ENCODE measurements at regions not wholly inside any gene's neighbourhood (a gene's known extent, or its start where the extent isn't known, plus 50 kb on each side); places are given as distances from the start of the nearest gene placed in this dataset.
"Not testable (repeated sequence)": the region's sequence is repeated elsewhere in the genome, so short reads cannot be mapped to it uniquely, and the experiment has no call there.

DNA sequence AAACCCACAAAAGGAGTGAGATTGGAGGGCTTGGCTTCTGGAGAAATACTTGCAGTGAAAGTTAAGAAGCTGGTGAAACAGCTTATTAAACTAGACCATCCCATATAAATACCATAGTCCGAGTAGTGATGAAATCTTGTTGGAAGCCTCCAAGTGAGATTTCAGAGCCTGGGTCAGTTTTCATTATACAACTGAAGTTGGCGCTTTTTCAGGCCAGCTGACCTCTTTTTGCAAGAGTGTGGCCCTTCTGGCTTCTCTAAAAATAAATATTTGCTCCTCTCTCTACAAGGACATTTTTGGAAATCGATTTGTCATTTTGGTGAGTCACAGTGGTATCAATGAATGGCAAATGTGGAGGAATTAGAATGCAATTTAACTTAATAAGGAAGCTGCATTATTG is 51.2 kb upstream of the THRB start:
- DNase-seq = no peak

DNA sequence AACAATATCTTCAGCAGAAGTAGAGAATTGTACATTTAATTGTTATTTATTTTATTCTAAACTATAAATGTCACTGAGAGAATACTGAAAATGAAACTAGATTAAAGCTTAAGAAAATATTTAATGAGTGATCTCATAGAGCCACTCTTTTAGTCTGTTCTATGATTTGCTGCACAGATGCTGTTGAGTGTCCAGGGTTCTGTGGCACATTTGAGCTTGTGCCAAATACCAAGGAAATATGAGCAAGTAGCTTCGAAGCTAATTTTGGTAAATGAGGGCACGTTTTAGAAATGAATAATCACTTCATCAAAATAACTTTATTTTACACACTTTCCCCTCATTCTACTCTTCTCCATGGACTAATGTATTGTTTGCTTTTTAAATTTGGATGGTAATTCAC is 53.6 kb upstream of the THRB start:
- DNase-seq = no peak

DNA sequence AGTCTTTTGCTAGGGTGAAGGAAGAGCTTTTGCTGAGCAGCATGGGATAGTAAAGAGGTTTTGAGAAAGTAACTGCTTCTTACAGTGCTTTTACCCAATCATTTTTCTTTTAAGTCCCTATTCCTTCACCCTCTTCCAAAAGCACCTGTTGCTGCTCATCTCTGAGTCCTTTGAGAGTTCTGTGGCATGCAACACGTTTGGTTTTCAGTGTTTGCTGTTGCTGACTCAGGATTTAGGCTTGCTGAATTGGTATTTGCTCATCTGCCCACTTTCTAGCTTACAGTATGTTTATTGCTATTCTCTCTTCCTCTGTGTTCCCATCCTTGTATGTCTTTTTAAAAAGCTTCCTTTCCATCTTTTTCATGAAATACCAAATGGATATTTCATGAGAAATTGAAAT is 55.9 kb upstream of the THRB start:
- DNase-seq = no peak

DNA sequence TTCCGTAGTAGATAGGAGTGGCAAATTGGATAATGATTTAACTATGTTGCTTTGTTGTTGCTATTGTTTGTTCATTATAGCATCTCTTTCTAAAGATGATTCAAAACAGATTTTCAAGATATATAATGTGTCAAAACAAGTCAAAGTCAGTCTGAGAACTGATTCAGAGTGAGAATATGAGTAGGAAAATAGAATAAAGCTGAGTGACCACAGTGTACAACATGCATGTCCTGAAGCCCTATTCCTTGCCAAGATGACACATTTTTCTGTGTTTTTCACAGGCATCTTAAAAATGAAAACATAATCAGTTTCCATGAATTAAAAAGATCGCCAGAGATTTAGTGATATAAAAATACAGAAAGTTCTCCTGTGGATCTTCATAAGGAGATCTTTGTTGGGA is 57.0 kb upstream of the THRB start:
- no peak for DNase-seq

DNA sequence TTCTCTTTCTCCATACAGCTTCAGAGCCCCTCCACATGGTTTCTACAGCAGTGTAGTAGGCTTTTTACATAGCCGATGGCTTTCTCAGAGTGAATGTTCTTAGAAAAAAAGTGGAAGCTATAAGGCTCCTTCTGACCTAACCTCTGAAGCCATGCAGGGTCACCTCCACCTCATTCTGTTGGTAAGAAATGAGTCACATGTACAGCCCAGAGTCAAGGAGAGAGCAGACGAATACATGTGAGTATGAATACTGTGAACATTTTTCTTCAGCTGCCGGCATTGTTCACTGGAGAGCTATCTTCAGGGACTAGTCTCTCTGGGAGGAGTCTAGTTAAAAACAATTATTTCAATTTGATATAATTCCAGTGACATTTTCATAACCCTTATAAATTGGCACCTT is 68.2 kb upstream of the THRB start:
- DNase-seq = no peak

DNA sequence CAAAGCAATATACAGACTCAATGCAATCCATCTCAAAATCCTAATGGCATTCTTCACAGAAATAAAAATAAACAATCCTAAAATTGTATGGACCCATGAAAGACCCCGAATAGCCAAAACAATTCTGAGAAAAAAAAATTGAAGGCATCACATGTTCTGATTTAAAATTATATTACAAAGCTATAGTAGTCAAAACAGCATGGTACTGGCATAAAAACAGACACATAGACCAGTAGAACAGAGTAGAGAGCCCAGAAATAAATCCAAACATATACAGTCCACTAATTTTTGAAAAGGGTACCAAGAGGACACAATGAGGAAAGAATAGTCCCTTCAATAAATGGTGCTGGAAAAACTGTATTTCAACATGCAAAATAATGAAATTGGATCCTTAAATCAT is 70.4 kb upstream of the THRB start:
- DNase-seq = no peak

DNA sequence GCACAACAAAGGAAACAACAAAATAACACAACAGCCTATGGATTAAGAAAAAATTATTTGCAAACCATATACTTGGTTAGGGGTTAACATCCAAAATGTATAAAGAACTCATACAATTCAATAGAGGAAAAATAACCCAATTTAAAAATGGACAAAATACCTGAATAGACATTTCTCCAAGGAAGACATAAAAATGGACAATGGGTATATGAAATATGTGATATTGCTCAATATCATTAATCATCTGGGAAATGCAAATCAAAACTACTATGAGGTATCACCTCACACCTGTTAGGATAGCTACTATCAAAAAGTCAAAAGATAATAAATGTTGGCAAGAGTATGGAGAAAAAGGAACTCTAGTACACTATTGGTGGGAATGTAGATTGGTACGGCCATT is 71.0 kb upstream of the THRB start:
- no peak for DNase-seq

DNA sequence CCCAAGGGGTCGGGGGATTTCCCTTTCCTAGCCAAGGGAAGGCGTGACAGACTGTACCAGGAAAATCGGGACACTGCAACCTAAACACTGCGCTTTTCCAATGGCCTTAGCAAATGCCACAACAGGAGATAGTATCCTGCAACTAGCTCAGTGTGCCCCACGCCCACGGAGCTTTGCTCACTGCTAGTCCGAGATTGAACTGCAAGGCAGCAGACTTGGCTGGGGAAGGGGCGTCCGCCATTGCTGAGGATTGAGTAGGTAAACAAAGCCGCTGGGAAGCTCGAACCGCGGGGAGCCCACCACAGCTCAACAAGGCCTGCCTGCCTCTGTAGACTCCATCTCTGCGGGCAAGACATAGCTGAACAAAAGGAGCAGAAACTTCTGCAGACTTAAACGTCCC is 72.3 kb upstream of the THRB start:
- no peak for DNase-seq

DNA sequence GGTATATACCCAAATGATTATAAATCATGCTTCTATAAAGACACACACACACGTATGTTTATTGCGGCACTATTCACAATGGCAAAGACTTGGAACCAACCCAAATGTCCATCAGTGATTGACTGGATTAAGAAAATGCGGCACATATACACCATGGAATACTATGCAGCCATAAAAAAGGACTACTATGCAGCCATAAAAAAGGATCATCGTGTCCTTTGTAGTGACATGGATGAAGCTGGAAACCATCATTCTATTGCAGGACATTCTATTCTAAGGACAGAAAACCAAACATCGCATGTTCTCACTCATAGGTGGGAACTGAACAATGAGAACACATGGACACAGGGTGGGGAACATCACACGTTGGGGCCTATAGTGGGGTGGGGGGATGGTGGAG is 77.8 kb upstream of the THRB start:
- DNase-seq = not testable (repeated sequence)

DNA sequence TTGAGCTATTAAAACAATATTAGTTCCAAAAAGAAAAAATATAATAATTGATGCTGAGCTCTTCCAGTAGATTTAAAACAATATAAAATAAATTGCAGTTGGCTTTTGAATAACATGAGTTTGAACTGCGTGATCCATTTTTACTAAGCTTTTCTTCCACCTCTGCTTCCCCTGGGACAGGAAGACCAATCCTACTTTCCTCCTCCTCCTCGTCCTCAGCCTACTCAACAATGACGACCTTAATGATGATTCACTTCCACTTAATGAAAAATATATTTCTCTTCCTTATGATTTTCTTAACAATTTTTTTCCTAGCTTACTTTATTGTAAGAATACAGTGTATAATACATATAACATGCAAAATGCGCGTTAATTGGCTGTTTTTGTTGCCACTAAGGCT is 78.9 kb upstream of the THRB start:
- DNase-seq = no peak

DNA sequence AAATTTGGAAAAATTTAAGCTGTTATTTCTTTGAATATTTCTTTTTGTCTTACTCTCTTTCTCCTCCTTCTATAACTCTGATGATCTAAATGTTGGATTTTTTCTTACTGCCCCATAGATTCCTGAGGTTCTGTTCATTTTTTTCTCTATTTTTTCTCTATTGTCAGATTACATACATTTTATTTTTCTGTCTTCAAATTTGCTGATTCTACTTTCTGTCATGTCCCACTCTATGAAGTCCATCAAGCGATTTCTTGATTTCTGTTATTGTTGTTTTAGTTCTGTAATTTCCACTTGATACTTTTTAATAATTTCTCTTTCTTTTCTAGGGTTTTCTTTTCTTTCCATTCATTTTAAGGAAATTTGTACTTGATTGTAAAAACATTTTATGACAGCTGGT is 83.7 kb upstream of the THRB start:
- DNase-seq = no peak

DNA sequence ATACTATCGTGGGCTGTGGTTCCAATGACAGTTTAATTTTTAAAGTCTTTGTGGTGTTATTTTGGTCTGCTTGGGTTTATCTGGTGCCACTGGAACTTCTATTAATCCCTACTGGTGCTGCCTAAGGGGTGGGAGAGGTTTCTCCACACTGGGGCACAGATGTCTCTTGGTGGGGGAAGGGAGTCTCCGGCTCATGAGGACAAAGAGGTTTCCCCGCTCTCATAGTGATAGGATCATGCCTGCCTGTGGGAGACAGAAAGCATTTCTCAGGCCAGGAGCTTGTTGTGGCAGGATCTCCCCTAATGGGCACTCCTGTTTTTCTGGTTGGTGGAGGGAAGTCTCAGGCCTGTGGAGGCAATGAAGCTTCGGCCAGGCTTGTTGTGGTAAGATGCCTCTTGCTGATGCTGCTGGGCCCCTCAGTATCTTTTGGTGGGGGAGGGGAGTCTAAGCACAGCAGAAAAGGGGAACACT is 84.3 kb upstream of the THRB start:
- no peak for DNase-seq

DNA sequence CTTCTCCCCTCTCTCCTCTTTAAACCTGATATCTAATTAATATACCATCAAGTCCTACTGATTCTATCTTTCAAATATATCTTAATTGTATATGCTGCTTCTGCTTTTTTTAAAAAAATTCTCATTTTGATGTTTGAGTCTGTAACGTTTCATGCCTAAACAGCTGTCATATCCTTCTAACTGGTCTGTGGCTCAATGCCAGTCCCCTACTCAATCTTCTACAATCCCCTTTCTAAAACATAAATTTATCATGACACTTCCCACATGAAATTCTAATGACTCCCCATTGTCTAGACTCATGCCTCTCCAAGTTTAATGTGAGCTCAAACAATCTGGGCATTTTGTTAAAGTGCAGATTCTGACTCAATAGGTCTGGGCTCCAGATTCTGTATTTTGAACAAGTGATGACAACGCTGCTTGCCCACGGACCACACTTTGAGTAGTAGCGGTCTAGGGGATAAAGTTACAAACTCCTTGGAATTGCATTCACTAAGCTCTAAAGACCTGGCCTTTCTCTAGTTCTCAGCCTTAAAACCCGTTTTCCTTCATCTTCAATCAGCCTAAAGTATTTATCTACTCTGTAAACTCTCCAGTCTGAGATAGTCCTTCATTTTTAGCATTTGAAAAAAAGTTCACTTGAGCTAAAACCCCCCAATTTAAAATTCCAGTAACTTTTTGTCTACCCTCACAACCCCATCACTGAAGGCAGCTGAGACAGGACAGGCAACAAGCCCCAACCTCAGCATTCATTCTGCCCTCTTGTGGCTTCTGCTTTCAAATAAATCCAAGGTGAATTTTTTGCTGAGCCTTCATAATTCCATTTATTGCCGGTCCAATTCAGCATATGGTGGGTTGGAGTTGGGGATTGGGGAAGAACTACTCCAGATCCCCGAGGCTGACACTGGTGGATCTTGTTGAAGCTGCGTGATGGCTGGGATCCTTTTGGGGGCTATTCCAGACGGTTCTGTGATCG is 88.1 kb upstream of the THRB start:
- DNase-seq = no peak

DNA sequence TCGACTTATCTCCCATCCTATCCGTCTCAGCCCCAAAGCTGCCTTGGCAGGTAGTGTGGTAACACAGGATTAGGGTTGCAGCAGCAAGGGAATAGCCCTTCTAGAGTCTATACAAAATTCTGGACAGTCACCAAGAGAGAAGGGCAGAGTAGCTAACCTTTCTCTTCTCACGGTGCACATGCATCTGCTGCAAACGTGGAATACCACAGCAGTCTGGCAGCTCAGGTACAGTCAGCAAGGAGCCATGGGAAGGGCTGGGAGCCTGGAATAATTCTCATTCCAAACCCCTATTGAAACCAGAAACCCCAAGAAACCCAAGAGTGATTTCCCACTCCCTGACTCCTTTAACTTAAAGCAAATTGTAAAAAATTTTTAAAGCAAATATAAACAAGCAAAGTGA is 92.3 kb upstream of the THRB start:
- no peak for DNase-seq

DNA sequence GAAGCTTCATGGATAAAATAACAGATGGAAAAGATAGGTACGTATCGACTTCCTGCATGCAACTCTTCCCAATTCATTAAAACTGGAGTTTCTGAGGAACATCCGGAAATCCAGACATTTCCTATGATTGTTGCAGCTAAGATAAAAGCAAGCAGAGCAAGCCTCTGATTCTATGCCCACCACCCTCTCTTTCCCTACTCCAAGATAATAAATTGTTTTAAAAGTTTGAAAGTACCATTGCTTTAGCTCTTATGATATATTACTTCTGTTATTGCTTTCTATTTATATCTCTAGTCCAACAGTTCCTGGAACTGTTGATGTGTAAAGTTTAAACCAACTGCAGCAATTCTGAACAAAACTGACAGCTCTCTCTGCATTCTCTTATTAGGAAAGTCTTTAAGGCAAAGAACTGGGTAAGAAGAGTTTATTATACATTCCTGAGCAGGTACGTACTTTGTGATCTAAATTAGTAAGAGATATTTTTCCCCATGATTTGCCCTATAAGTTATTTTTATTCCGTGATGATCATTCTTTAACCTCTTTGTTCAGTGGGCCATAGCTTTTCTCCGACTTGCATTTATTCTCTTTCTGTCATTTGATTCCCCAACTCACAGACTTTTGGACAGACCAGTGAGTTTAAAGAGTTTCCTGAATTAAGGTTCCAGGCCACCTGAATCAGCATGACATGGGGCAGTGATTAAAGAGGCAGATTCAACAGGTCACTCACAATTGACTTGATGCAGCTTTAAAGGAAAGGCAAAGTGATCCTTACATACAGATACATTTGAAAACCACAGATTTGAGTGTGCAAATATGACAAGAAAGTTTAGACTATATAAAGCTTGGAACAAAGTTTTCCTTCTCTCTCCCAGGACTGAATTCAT is 94.2 kb upstream of the THRB start:
- DNase-seq = no peak

DNA sequence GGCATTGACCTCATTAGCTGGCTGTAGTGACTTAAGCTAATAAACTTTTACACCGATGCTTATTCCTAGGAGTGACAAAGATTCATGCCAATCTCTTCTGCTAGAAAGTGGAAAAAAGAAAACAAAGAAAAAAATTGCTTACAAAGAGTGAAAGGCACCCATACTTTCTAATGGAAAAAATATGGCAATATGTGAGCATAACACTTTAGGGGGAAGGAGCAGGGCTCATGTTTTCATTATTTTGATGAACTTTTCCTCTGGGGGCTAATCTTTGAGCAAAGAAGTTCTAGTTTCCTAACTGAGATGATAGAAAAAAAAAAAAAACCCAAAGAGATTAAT is 94.8 kb upstream of the THRB start:
- DNase-seq = no peak

DNA sequence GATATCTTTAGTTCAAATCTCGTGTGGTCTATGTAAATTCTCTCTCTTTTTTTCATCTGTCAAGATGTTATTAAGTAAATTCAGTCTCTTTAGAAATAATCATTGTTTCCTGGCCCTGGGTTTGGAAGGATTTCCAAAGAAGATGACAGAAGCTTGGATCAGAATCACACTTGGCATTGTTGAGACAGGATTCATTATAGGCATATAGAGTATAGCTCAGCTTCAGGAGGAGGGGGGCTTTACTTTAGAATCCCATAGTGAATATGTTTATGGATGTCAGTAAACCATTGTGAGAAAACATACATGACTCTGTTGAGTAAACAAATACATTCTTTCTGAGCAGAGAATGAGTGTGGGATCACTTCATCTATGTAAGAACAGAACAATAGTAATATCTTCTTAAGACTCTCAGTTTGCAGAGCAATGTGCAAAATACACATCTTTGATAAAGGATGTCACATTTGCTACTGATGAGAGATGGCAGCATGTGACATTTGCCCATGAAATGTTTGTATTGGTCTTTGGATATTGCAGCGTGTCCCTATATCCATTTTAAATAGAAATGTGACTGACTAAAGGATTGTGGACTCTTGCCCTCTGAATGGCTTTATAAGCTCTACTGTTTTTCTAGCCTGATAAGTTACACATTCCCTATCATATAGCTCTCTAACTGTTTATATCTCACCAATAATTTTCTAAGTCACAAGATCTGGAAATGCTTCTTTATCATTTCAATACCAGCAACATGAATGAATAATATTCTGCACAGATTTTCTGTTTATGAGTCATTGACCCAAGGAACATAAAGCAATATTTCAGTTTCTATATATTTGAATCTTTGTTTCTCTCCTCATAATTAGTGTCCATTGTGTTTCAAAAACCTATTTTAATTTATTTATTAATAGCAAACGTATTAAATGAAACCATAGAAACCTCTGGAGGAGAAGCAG is 95.6 kb upstream of the THRB start:
- DNase-seq = no peak

DNA sequence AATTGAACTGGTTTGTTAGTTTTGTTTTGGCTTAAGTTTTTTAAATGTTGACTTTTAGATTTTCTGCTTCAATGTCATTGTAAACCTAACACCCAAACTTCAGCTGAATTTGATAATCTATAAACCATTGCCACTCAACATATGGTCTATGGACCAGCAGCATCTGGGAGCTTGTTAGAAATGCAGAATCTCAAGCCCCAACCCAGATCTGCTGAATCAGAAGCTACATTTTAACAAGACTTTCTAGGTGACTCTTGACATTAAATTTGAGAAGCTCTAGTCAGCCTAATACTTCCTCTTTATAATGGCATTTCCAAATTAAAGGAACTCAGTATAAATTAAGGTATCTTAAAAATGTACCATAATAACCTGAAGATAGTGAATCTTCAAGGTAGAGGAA is 96.5 kb upstream of the THRB start:
- DNase-seq = no peak

DNA sequence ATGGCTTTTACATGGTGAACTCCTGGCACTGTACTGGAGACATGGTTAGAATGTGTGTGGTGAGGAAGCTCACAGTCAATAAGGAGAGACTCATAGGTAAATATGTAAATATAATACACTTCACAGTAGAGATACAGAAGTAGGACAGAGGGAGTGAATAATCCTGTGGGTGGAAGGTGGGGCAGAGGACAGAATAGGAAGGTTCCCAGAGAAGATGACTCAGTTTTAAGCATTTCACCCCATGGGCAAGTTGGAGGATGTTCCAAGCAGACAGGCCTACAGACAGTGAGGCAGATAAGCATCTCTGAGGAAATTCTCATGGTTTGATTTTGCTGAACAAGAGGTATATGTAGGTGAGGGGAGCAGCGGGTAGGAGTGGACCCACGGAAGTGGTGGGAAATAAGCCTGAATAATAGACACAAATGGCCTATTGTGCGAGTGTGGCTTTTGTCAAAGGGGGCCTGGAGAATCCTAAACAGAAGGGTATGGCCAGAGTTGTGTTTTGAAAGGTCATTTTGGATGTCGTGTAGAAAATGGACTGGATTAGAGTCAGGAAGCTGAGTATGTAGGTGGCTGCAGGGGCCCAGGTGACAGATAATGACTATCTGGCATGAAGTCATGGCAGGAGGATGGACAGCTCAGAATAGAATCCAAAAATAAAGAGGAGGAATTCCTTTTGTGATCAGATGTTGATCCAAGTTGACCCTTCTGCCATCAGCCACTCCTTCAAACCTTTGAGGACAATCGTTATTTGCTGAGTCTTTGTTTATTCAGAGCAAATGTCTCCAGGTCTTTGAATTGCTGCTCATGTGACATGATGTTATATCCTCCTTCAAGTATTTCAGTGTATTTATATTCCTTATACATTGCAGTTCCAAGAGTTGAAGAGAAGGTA is 97.3 kb upstream of the THRB start:
- no peak for DNase-seq

DNA sequence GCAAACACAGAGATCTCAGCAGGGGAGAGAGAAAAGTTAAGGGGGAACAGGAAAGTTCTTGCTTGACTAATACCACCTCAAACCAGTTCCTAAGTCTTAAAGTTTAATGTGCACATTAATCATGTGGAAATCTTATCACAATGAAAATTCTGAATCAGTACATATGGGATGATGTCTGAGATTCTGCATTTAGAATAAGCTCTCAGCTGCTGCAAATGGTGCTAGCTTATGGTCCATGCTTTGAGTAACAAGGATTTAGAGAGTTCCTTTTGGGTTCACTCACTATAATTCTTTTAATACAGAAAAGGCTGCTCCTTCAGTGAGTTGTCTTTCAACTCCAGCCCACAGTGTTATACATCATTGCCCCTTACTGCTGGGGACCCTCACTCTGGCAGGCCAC is 99.5 kb upstream of the THRB start:
- DNase-seq = no peak

DNA sequence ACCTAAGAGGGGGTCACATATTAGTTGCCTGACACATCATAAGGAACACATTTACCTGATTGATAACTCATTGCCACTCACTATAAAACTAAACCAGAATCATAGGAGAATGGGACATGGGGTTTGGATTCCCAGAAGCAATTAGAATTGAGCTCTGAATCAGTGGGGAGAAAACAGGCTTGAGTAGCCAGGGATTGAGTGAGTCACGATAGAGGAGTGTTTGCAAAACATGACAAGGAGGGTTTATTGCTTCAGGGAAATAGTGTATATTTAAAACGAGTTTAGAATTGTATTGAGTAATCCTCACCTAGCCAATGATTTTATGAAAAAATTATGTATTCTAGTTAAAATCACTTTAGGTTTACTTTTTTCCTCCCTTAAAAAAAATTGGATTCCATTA is 101.1 kb upstream of the THRB start:
- no peak for DNase-seq

DNA sequence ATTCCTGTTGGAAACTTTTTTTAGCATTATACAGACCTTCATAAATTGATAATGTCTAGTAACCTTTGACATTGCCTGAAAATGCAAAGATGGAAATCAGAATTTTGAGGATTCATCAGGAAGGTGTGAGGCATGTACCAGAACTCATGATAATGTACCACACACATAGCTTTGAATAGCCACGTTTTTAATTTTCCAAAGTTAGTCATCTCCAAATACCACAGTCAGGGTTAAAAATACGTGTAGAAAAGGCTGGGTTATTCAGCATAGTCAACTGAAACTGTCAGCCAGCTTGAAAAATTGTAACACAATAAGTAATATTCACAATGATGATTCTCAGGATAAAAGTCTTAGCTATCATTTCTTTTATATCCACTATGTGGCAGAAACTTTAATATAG is 102.0 kb upstream of the THRB start:
- no peak for DNase-seq
